IPS-NIHi7 (cell line): ENCODE measurements at regions not wholly inside any gene's neighbourhood (a gene's known extent, or its start where the extent isn't known, plus 50 kb on each side); places are given as distances from the start of the nearest gene placed in this dataset.

ENCODE experiments used
- DNase-seq: peaks from one replicate; pipeline ENCODE4 v3.0.0; 2012; ENCODE audit warnings: mixed read lengths; ENCODE audit errors: extremely low spot score

- peak; percentile 69 for DNase-seq
Measured at GRCh38 chr3:102229062-102229655, 205.7 kb upstream of the ZPLD1 start.

DNA sequence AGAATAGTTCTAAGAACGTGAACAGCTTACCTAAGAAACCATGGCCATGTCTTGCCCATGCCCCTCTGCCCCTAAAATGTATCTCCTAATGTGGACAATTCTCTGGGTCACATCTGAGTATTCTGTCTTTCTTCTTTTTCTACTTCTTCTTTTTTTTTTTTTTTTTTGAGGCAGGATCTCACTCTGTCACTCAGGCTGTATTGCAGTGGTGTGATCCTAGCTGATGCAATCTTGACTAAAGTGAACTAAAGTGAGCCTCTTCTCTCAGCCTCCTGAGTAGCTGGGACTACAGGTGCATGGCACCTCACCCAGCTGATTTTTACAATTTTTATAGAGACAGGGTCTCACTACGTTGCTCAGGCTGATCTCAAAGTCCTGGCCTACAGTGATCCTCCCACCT is 204.8 kb upstream of the ZPLD1 start:
- no peak for DNase-seq

- DNase-seq, result no peak
Measured at GRCh38 chr3:102233881-102234280, 200.9 kb upstream of the ZPLD1 start.

DNA sequence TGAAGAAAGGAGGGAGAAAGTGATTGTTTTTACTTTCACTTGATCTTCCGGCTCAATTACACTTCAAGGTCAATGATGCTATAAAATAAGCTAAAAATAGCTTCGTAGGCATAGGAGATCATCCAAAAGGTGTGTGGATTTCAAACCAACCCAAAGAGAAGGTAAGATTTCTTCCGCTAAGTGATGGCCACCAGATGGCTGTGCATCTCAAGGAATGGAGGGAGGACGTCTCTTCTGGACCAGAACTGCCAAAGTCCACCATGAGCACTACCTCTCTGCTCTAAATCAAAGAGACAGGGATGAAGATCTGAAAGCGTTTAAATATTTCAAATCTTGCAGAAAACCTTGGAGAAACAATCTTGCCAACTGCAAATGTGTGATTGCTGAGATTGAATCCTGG is 199.1 kb upstream of the ZPLD1 start:
- DNase-seq, result peak; percentile 54

DNA sequence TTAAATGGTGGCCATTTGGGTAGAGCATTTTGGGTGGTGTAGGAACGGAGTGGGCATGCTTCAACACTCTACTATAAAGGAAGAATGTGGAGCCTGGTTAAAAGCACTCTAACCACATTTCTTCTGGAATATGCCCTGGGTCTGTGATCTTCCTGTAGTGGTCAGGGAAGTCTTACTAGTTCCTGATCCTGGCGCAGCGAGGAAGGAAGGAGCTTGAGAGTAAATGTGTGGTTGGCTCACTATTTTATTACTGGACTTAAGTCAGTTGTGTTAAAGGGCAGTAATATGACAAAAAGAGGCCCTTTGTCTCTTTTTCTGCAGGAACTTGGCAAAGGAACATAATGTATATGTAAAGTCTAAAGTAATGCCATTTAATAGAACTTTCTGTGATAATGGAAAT is 197.6 kb upstream of the ZPLD1 start:
- DNase-seq, result no peak

GRCh38 chr3:102237838-102238237 is 197.0 kb upstream of the ZPLD1 start:
- DNase-seq, result no peak

DNA sequence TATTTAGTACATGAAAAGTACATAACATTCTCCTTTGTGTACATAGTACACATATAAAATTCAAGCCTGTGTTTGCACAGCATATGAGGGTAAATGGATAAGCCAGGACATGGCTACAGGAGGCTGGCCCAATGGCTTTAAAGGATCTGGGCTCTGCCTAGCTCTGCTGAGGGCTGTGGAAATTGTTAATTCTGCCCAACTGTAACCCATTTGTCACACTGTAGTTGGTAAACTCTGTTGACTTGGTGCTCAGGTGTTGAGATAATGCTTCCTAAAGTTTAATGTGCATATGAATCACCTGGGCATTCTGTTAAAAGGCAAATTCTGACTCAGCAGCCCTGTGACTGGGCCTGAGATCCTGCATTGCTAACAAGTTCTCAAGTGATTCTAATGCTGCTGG is 196.5 kb upstream of the ZPLD1 start:
- DNase-seq, result peak; percentile 16

GRCh38 chr3:102240720-102241119 is 194.1 kb upstream of the ZPLD1 start:
- no peak for DNase-seq

DNA sequence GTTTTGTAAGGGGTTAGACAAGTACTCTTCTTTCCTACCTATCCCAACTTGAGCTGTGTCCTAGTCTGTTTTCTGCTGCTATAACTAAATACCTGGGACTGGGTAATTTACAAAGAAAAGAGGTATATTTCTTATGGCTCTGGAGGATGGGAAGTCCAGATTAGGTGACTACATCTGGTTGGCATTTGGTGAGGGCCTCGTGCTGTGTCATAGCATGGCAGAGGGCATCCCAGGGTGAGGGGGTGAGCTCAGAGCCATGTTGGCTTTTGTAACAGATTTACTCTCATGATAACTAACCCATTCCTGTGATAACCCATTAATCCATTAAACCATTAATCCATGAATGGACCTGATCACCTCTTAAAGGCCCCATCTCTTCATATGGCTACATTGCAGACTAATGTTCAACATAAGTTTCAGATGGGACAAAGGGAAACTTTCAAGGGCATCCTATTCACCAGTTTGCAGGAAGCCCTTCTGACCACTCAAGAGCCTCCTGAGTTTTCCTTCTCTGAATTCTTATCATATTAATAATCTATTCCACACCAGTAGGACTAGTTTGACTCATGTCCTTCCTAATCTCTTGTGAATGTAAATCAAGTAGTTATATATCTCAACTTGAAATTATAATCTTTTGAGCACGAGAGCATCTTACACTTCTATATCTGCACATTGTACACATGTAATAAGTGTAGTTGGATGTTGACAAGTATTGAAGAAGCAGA is 185.7 kb upstream of the ZPLD1 start:
- DNase-seq, result no peak

DNA sequence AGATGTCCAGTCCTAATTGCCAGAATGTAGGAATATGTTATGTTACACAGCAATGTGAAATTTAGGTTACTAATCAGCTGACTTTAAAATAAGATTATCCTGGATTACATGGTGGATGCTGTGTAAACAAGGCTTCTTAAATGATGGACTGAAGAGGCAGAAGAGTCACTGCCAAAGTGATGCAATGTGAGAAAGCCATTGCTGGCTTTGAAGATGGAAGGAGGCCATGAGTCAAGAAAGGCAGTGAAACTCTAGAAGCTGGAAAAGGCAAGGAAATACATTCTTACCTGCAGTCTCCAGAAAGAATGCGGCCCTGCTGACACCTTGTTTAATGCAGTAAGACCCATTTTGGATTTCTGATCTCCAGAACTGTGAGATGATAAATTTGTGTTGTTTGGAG is 179.1 kb upstream of the ZPLD1 start:
- no peak for DNase-seq

- DNase-seq, result no peak
Measured at GRCh38 chr3:102258666-102259227, 176.1 kb upstream of the ZPLD1 start.

GRCh38 chr3:102259663-102260062 is 175.2 kb upstream of the ZPLD1 start:
- DNase-seq, result no peak

DNA sequence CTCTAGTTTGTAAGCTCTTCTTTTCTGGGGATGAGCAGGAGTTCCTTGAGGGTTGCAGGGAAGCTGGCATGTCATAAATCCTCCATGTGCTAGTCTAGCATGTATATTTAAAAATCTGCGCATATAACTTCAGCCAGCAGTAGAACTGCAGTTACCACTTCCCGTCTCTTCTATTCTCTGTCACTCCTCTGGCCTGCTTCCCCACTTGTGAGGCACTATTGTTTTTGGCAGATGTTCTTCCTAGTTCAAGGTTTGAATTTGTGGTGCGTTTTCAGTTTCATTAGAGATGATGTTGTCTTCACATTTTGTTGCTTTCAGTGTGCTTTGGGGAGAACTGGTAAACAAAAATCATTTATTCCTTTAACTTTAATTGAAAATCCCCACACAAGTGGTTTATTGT is 169.1 kb upstream of the ZPLD1 start:
- no peak for DNase-seq

GRCh38 chr3:102269406-102269805 is 165.4 kb upstream of the ZPLD1 start:
- DNase-seq, result no peak

DNA sequence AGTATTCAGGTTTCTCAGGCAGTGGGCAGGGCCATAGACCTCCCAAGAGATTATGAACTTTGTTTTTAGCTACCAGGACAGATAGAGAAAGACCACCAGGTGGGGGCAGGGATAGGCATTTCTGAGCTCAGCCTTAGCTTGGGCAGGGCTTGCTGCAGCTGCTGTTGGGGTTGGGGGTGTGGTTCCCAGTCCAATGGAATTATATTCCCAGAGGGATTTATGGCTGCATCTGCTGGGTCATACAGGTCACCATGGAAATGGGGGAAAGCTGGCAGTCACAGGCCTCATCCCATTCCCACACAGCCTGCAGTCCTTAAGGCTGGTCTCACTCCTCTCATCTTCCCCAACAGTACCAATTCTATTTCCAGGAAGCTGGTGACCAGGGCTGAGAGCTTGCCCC is 144.6 kb upstream of the ZPLD1 start:
- DNase-seq, result no peak

GRCh38 chr3:102295756-102296155 is 139.1 kb upstream of the ZPLD1 start:
- DNase-seq, result no peak

GRCh38 chr3:102297072-102297658 is 137.7 kb upstream of the ZPLD1 start:
- DNase-seq, result no peak

DNA sequence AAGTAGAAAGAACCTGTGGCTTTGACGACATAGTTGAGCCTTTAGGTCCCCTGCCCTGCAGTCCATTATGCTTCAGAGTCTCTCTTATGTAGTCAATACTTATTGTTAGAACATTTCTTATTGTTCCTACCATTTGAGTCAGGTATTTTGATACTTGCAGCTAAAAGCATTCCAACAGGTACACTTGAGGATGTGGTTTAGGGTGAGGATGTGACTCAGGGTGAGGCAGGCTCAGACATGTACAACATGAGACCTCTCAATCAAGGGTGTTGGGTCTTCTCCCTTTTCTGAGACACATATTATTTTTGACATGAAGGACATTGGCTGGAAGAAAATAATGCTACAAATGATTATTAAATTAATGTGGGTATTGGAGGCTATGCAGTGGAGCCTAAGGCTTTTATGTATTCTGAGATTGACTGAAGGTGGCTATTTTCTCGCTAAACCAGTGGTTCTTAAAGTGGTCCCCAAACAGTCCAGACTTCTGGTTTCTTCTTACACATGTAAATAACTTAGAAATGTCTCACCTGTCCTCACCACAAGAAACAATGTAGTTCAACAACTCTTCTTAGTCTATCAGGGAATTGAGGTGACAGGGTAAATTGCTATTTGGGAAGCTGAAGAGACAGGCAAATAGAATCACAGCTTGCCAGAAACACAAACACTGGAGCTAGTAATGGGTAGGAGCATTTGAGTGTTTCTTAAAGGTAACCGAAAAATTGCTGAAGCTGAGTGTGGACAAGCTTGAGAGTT is 135.5 kb upstream of the ZPLD1 start:
- no peak for DNase-seq

- no peak for DNase-seq
Measured at GRCh38 chr3:102301155-102301880, 133.5 kb upstream of the ZPLD1 start.

DNA sequence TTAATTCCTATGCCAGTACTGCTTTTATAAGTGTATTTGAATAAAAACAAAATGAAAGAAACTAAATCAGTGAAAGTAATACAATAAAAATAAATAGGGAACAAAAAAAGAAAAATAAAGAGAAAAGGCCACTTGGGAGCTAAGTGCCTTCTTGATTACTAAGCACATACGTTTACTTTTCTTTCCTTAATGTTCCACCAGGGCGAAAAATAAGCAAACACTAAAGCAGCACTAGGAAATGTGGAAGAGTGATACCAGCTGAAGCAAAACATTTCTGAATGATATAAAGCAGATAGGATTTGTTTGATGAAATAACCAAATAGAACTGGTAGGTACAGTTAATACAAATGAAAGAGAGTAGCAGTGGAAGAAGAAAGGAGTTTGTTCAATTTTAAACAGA is 132.8 kb upstream of the ZPLD1 start:
- DNase-seq, result no peak

DNA sequence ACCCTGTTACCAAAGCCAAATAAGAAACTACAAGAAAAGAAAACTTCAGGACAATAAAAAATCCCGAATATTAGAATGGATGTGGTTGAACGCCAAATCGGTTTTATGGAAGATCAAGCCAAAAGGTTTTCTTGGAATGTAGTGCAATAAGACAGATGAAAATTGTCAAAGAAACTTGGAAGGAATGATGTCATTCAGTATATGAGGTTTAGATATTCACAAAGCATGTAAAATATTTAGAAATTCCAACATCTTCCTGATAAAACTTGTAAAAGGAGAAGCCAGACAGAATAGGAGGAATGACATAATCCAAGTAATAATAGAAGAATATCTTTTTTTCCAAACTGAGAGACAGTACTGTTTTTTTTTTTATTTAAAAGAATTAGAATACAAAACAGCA is 130.3 kb upstream of the ZPLD1 start:
- no peak for DNase-seq

- DNase-seq, result peak; percentile 18
Measured at GRCh38 chr3:102307442-102307841, 127.4 kb upstream of the ZPLD1 start.
